Omental fat pad (tissue), 3 donors: ENCODE measurements at regions not wholly inside any gene's neighbourhood (a gene's known extent, or its start where the extent isn't known, plus 50 kb on each side); places are given as distances from the start of the nearest gene placed in this dataset.

Experiments used
- ATAC-seq: fragments of 150-250 bp; one replicate; pipeline ENCODE4 v1.9.1; 2016; ENCODE audit warnings: mild to moderate bottlenecking, moderate library complexity; ENCODE audit not compliant: low FRiP score
- DNase-seq: peaks from one replicate; pipeline ENCODE4 v3.0.0-alpha.2; 2019; ENCODE audit warnings: low spot score
- TF ChIP-seq, protein P1 (sequence below), 3 donors: fragments of 450-650 bp; IDR thresholded peaks; one replicate each; pipeline ENCODE4 v1.5.1; 2016 to 2017; ENCODE audit warnings: antibody characterized with exemption in 3 of 3, mild to moderate bottlenecking in 3 of 3, moderate library complexity in 2 of 3

DNA sequence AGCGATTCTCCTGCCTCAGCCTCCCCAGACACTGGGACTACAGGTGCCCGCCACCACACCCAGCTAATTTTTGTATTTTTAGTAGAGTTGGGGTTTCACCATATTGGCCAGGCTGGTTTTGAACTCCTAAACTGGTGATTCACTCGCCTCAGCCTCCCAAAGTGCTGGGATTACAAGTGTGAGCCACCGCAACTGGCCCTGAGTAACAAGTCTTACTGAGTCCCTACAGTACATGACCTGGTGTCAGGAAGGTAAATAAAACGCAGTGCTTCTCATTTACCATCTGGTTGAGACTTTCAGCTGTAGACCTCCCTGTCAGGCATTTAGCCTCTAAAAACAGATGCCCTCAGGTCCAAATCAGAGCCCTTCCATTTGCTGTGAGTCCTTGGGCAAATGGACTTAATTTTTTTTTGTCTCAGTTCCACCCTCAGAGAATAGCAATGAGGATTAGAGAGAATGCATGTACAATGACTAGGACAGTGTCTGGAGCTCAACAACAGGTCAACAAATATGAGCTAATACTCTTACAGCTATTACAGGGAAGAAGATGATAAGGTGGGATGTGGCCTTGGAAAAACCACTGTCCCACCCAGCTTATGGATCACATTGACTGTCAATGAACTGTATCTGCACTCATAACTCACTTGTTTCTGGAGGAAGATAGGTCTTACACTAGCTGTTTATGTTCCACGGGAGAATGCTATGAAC lies 70.5 kb downstream of the PHLDA1 start:
- TF ChIP-seq, protein P1, sequence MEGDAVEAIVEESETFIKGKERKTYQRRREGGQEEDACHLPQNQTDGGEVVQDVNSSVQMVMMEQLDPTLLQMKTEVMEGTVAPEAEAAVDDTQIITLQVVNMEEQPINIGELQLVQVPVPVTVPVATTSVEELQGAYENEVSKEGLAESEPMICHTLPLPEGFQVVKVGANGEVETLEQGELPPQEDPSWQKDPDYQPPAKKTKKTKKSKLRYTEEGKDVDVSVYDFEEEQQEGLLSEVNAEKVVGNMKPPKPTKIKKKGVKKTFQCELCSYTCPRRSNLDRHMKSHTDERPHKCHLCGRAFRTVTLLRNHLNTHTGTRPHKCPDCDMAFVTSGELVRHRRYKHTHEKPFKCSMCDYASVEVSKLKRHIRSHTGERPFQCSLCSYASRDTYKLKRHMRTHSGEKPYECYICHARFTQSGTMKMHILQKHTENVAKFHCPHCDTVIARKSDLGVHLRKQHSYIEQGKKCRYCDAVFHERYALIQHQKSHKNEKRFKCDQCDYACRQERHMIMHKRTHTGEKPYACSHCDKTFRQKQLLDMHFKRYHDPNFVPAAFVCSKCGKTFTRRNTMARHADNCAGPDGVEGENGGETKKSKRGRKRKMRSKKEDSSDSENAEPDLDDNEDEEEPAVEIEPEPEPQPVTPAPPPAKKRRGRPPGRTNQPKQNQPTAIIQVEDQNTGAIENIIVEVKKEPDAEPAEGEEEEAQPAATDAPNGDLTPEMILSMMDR (IDR thresholded peaks at IDR 0.05): no peak
- ATAC-seq (no peak), DNase-seq (no peak)

DNA sequence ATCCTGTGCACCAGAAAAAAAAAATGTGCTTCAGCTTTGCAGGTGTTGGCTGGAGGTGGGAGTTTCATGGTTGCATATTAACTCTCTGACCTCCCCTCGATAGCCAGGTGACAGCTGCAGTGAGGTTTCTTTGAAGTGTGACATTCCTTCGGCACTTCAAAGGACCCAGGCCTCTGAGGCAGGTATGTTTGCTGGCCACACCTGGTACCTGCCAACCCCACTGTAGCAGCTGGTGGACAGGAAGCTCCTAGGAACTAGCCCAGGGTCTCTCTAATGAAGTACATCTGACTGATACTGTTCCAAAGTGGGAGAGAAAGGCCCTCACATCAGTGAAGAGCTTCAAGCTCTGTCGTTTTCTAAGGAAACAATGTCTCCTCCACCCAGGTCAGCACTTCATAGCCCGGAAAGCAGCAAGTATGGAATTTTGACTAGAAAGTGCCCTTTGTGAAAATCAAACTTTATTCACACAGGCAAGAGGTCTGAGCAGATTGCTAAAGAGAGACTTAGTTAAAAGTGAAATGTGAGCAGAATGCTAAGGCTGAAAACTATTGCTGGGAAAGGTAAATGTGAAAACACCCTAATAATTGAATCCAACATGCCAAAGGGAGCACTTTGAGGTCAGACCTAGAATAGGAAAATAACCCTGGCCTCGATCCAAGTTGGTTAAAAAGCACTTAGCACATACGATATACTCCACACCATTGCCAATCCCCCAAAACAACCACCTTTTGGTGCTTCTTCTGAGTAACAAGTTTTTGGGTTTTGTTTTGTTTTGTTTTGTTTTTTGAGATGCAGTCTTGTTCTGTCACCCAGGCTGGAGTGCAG lies 71.3 kb downstream of the PHLDA1 start:
- DNase-seq (no peak), ATAC-seq (no peak)
- TF ChIP-seq, protein P1 (IDR thresholded peaks at IDR 0.05): no peak

GRCh38 chr12:75959506-75959905 lies 72.1 kb downstream of the PHLDA1 start:
- TF ChIP-seq, protein P1 (IDR thresholded peaks at IDR 0.05): no peak
- ATAC-seq: no peak
- DNase-seq: no peak

- TF ChIP-seq, protein P1 (IDR thresholded peaks at IDR 0.05): no peak
- no peak for ATAC-seq
Observed at GRCh38 chr12:75959060-75959459, 72.5 kb downstream of the PHLDA1 start.

GRCh38 chr12:75955251-75955650 lies 76.3 kb downstream of the PHLDA1 start:
- ATAC-seq (no peak), DNase-seq (no peak)
- TF ChIP-seq, protein P1 (IDR thresholded peaks at IDR 0.05): no peak

More at GRCh38 chr12:75959060-75959459, 72.5 kb downstream of the PHLDA1 start:
- DNase-seq: no peak

DNA sequence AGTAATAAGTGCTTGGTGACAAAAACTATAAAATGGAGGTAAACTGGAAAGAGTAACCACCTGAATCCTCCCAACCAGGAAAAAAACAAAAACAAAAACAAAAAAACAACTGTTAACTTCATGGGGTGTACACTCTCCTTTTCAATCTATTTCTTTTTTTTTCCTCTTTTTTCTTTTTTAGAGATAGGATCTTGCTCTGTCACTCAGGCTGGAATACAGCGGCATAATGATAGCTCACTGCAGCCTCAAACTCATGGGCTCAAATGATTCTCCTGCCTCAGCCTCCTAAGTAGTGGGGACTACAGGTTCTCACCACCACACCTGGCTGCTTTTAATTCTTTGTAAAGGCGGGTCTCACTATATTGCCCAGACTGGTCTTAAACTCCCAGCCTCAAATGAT lies 76.8 kb downstream of the PHLDA1 start:
- TF ChIP-seq, protein P1 (IDR thresholded peaks at IDR 0.05): no peak
- ATAC-seq (no peak), DNase-seq (no peak)
